GM23338 (cell line): ENCODE measurements at regions not wholly inside any gene's neighbourhood (a gene's known extent, or its start where the extent isn't known, plus 50 kb on each side); places are given as distances from the start of the nearest gene placed in this dataset.
A peak's percentile ranks its signal among the peaks of the same experiment; 100 is the strongest.

ENCODE experiments used
- ATAC-seq: fragments of 200-7000 bp; cut with Tn5 transposase; 3 replicates; pipeline ENCODE4 v1.9.1; 2020
- DNase-seq: peaks from one replicate; pipeline ENCODE4 v3.0.0-alpha.2; 2015; ENCODE audit warnings: low spot score
- H2AFZ ChIP-seq: fragments of 200-600 bp; sonication (generic); 2 replicates; pipeline ENCODE4 v1.8.0; 2016; ENCODE audit warnings: antibody characterized with exemption, mild to moderate bottlenecking, moderate library complexity
- H3F3A ChIP-seq: fragments of 200-600 bp; sonication (generic); replicated peaks from 2 replicates; pipeline ENCODE4 v1.8.0; 2017; ENCODE audit warnings: antibody characterized with exemption, mixed run types, low read depth
- H3K27ac ChIP-seq: fragments of 200-600 bp; sonication (generic); 2 replicates; pipeline ENCODE4 v1.6.1; 2016; ENCODE audit warnings: low read depth
- H3K27me3 ChIP-seq: fragments of 200-600 bp; sonication (generic); 2 replicates; pipeline ENCODE4 v1.8.0; 2016; ENCODE audit warnings: mild to moderate bottlenecking, mixed run types, moderate library complexity; ENCODE audit not compliant: insufficient read depth
- H3K36me3 ChIP-seq: fragments of 200-600 bp; sonication (generic); 2 replicates; pipeline ENCODE4 v1.8.0; 2016; ENCODE audit warnings: mild to moderate bottlenecking; ENCODE audit not compliant: insufficient read depth
- H3K4me1 ChIP-seq: fragments of 200-600 bp; sonication (generic); 2 replicates; pipeline ENCODE4 v1.8.0; 2016; ENCODE audit warnings: mild to moderate bottlenecking, moderate library complexity; ENCODE audit not compliant: insufficient read depth
- H3K4me2 ChIP-seq: fragments of 200-600 bp; sonication (generic); 2 replicates; pipeline ENCODE4 v1.7.1; 2017; ENCODE audit warnings: mixed run types
- H3K4me3 ChIP-seq: fragments of 200-600 bp; sonication (generic); 2 replicates; pipeline ENCODE4 v1.6.1; 2016; ENCODE audit warnings: mixed run types
- H3K79me2 ChIP-seq: fragments of 200-600 bp; sonication (generic); replicated peaks from 2 replicates; pipeline ENCODE4 v1.8.0; 2017; ENCODE audit warnings: mild to moderate bottlenecking; ENCODE audit not compliant: insufficient read depth
- H3K9me2 ChIP-seq: fragments of 200-600 bp; sonication (generic); 2 replicates; pipeline ENCODE4 v1.8.0; 2017; ENCODE audit not compliant: insufficient read depth
- H4K20me1 ChIP-seq: fragments of 200-600 bp; sonication (generic); replicated peaks from 2 replicates; pipeline ENCODE4 v1.8.0; 2017; ENCODE audit warnings: mild to moderate bottlenecking; ENCODE audit not compliant: insufficient read depth
- H3K27ac Mint-ChIP-seq: 2 replicates; pipeline ENCODE4 v1.8.0; 2020; ENCODE audit warnings: inconsistent platforms, mild to moderate bottlenecking, moderate library complexity, mixed read lengths
- H3K27me3 Mint-ChIP-seq: 3 replicates; pipeline ENCODE4 v1.8.0; 2022; ENCODE audit warnings: low read depth, mild to moderate bottlenecking, moderate library complexity, mixed read lengths, inconsistent platforms; ENCODE audit not compliant: insufficient read depth, poor library complexity
- H3K36me3 Mint-ChIP-seq: 3 replicates; pipeline ENCODE4 v1.8.0; 2021; ENCODE audit warnings: low read depth, mild to moderate bottlenecking, inconsistent platforms, moderate library complexity, mixed read lengths
- H3K4me1 Mint-ChIP-seq: 3 replicates; pipeline ENCODE4 v1.8.0; 2020; ENCODE audit warnings: mild to moderate bottlenecking, inconsistent platforms, mixed read lengths
- H3K4me3 Mint-ChIP-seq: 3 replicates; pipeline ENCODE4 v1.8.0; 2021; ENCODE audit warnings: moderate library complexity, mild to moderate bottlenecking, inconsistent platforms, mixed read lengths
- H3K9me3 Mint-ChIP-seq: 3 replicates; pipeline ENCODE4 v1.8.0; 2020; ENCODE audit warnings: moderate library complexity, mild to moderate bottlenecking, inconsistent platforms, mixed read lengths
- EZH2phosphoT487 ChIP-seq: fragments of 200-600 bp; sonication (generic); IDR thresholded peaks from one replicate; pipeline ENCODE4 v1.8.1; 2018; ENCODE audit warnings: antibody characterized with exemption; ENCODE audit not compliant: unreplicated experiment
- JUNB ChIP-seq: IDR thresholded peaks from one replicate; pipeline ENCODE4 v1.6.1; 2016; ENCODE audit warnings: antibody characterized with exemption; ENCODE audit not compliant: unreplicated experiment
- POLR2AphosphoS5 ChIP-seq: IDR thresholded peaks from 2 replicates; pipeline ENCODE4 v1.6.1; 2016; ENCODE audit warnings: antibody characterized with exemption, low read depth
- ZNF114 ChIP-seq: fragments of 250-450 bp; sonication (Bioruptor Pico); IDR thresholded peaks from 2 replicates; pipeline ENCODE4 v1.5.0; 2020; ENCODE audit warnings: mild to moderate bottlenecking, moderate library complexity
- TF ChIP-seq, protein P1 (sequence below): fragments of 250-450 bp; sonication (Bioruptor Pico); IDR thresholded peaks from 2 replicates; pipeline ENCODE4 v1.5.0; 2020; ENCODE audit warnings: mild to moderate bottlenecking, moderate library complexity
- TF ChIP-seq, protein P2 (sequence below), 2 experiments: fragments of 200-600 bp in 1 of 2; sonication (generic) in 1 of 2; conservative IDR thresholded peaks; 2 replicates each; pipeline versions ENCODE4 v1.5.1 to v1.6.1; 2016 to 2017; ENCODE audit warnings: antibody characterized with exemption in 2 of 2, low read depth in 2 of 2, mild to moderate bottlenecking in 2 of 2, moderate library complexity in 1 of 2

DNA sequence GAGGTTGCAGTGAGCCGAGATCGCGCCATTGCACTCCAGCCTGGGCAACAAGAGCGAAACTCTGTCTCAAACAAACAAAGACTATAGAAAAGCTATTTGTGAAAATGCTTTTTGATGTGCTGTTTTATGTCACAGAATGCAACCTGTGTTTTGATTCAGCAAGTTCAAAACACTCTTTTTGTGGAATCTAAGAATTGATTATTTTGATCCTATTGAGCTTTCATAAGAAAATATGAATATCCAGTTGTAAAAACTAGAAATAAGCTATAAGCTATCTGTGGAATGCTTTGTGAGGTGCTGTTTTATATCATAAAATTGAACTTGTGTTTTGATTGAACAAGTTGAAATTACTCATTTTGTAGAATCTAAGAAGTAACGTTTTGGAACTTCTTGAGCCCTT lies 110.7 kb upstream of the VPREB1 start (continued):
- TF ChIP-seq, protein P1, sequence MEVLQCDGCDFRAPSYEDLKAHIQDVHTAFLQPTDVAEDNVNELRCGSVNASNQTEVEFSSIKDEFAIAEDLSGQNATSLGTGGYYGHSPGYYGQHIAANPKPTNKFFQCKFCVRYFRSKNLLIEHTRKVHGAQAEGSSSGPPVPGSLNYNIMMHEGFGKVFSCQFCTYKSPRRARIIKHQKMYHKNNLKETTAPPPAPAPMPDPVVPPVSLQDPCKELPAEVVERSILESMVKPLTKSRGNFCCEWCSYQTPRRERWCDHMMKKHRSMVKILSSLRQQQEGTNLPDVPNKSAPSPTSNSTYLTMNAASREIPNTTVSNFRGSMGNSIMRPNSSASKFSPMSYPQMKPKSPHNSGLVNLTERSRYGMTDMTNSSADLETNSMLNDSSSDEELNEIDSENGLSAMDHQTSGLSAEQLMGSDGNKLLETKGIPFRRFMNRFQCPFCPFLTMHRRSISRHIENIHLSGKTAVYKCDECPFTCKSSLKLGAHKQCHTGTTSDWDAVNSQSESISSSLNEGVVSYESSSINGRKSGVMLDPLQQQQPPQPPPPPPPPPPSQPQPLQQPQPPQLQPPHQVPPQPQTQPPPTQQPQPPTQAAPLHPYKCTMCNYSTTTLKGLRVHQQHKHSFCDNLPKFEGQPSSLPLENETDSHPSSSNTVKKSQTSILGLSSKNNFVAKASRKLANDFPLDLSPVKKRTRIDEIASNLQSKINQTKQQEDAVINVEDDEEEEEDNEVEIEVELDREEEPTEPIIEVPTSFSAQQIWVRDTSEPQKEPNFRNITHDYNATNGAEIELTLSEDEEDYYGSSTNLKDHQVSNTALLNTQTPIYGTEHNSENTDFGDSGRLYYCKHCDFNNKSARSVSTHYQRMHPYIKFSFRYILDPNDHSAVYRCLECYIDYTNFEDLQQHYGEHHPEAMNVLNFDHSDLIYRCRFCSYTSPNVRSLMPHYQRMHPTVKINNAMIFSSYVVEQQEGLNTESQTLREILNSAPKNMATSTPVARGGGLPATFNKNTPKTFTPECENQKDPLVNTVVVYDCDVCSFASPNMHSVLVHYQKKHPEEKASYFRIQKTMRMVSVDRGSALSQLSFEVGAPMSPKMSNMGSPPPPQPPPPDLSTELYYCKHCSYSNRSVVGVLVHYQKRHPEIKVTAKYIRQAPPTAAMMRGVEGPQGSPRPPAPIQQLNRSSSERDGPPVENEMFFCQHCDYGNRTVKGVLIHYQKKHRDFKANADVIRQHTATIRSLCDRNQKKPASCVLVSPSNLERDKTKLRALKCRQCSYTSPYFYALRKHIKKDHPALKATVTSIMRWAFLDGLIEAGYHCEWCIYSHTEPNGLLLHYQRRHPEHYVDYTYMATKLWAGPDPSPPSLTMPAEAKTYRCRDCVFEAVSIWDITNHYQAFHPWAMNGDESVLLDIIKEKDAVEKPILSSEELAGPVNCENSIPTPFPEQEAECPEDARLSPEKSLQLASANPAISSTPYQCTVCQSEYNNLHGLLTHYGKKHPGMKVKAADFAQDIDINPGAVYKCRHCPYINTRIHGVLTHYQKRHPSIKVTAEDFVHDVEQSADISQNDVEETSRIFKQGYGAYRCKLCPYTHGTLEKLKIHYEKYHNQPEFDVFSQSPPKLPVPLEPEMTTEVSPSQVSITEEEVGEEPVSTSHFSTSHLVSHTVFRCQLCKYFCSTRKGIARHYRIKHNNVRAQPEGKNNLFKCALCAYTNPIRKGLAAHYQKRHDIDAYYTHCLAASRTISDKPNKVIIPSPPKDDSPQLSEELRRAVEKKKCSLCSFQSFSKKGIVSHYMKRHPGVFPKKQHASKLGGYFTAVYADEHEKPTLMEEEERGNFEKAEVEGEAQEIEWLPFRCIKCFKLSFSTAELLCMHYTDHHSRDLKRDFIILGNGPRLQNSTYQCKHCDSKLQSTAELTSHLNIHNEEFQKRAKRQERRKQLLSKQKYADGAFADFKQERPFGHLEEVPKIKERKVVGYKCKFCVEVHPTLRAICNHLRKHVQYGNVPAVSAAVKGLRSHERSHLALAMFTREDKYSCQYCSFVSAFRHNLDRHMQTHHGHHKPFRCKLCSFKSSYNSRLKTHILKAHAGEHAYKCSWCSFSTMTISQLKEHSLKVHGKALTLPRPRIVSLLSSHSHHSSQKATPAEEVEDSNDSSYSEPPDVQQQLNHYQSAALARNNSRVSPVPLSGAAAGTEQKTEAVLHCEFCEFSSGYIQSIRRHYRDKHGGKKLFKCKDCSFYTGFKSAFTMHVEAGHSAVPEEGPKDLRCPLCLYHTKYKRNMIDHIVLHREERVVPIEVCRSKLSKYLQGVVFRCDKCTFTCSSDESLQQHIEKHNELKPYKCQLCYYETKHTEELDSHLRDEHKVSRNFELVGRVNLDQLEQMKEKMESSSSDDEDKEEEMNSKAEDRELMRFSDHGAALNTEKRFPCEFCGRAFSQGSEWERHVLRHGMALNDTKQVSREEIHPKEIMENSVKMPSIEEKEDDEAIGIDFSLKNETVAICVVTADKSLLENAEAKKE (CRISPR knock-in tag), result no peak
- TF ChIP-seq ZNF114 (CRISPR knock-in tag), result no peak
- TF ChIP-seq POLR2AphosphoS5, result no peak

DNA sequence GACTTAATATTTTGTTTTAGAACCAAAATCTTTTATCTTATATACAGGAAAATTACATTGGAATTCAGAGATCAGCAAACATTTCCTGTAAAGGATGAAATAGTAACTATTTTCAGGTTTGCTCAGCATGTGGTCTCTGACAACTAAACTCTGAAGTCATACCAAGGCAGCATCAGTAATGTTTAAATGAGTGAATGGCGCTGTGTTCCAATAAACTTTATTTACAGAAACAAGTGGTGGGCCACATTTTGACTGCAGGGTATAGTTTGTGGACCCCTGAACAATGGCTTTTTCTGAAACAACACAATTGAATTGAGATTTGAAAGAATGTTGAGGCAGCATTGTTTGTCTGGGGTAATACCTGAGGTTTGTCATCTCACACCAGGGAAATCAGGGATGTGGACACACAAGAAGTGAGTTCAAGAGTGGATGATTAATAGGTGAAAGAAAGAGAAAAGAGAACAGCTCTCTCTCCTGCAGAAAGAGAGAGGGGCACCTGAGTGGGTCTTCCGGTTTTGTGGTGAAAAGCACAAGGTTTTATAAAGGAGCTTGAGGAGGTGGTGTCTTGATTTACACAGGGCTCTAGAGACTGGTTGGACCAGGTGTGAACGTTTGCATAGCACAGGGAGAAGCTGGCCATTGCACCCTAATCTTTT lies 113.5 kb upstream of the VPREB1 start:
- no peaks in the 10 kb centered on the region for H3K36me3 Mint-ChIP-seq
- no peaks in the 10 kb centered on the region for H3K9me2 ChIP-seq
- no peaks in the 10 kb centered on the region for H3K79me2 ChIP-seq
- no peaks in the 10 kb centered on the region for H3F3A ChIP-seq
- peaks cover 100% of the 10 kb centered on the region for H3K27me3 ChIP-seq
- no peaks in the 10 kb centered on the region for H3K9me3 Mint-ChIP-seq
- no peaks in the 10 kb centered on the region for H3K36me3 ChIP-seq
- TF ChIP-seq, protein P1 (CRISPR knock-in tag), result 0 out of 2 replicates have a peak, but pooled peaks have one; percentile 26
- TF ChIP-seq JUNB (no peak), EZH2phosphoT487 (no peak), ZNF114 (CRISPR knock-in tag) (no peak)
- TF ChIP-seq, protein P2, sequence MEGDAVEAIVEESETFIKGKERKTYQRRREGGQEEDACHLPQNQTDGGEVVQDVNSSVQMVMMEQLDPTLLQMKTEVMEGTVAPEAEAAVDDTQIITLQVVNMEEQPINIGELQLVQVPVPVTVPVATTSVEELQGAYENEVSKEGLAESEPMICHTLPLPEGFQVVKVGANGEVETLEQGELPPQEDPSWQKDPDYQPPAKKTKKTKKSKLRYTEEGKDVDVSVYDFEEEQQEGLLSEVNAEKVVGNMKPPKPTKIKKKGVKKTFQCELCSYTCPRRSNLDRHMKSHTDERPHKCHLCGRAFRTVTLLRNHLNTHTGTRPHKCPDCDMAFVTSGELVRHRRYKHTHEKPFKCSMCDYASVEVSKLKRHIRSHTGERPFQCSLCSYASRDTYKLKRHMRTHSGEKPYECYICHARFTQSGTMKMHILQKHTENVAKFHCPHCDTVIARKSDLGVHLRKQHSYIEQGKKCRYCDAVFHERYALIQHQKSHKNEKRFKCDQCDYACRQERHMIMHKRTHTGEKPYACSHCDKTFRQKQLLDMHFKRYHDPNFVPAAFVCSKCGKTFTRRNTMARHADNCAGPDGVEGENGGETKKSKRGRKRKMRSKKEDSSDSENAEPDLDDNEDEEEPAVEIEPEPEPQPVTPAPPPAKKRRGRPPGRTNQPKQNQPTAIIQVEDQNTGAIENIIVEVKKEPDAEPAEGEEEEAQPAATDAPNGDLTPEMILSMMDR (conservative IDR thresholded peaks at IDR 0.05; ENCODE audit: low read depth in 2 of 2), result no peak
- no peak overlapping the region for H3K27ac ChIP-seq
- H2AFZ ChIP-seq, result no peak overlapping the region
- H3K4me1 ChIP-seq, result peaks cover 30% of the 10 kb centered on the region
- H4K20me1 ChIP-seq, result no peaks in the 10 kb centered on the region
- peaks cover 36% of the 10 kb centered on the region for H3K4me1 Mint-ChIP-seq
- no peak overlapping the region for H3K4me3 Mint-ChIP-seq
- no peak for DNase-seq
- no peak overlapping the region for H3K4me3 ChIP-seq
- peak; percentile 44 for ATAC-seq
- no peak overlapping the region; the same call in 1 of the 2 replicates for H3K4me2 ChIP-seq
- H3K27me3 Mint-ChIP-seq, result peaks cover 45% of the 10 kb centered on the region
- no peak overlapping the region for H3K27ac Mint-ChIP-seq
